GM12892 (cell line): ENCODE measurements at regions not wholly inside any gene's neighbourhood (a gene's known extent, or its start where the extent isn't known, plus 50 kb on each side); places are given as distances from the start of the nearest gene placed in this dataset.

Source experiments
- POLR2A ChIP-seq: IDR thresholded peaks from 2 replicates; pipeline ENCODE4 v1.6.1; 2011; ENCODE audit warnings: low read depth, low read length, control low read depth
- TAF1 ChIP-seq: IDR thresholded peaks from 2 replicates; pipeline ENCODE4 v1.6.1; 2011; ENCODE audit warnings: low read depth, mild to moderate bottlenecking, control low read depth, low read length, borderline replicate concordance

DNA sequence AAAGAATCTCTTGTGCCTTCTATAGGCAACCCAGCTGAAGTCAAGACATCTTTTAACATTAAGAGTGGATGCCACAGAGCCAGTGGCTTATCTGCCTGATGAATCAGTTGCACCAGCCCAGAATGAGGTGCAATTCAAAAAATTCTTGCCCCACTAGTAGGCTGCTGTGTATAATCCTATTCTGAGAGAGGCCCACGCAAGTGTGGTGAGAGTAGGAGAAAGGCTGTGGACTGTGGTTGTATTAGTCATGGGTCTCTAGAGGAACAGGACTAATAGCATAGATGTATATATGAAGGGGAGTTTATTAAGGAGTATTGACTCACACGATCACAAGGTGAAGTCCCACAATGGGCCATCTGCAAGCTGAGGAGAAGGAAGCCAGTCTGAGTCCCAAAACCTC lies 216.4 kb downstream of the LTN1 start:
- no peak for TF ChIP-seq POLR2A
- TF ChIP-seq TAF1: no peak
